NT2/D1 (cell line): ENCODE measurements at regions not wholly inside any gene's neighbourhood (a gene's known extent, or its start where the extent isn't known, plus 50 kb on each side); places are given as distances from the start of the nearest gene placed in this dataset.

Experiments
- SUZ12 ChIP-seq: IDR thresholded peaks from 2 replicates; pipeline ENCODE4 v1.6.1; 2011; ENCODE audit not compliant: insufficient read length, insufficient read depth; ENCODE audit errors: extremely low read depth
- YY1 ChIP-seq: IDR thresholded peaks from 2 replicates; pipeline ENCODE4 v1.6.1; 2011; ENCODE audit not compliant: insufficient read length, insufficient read depth
- ZNF274 ChIP-seq: IDR thresholded peaks from 2 replicates; pipeline ENCODE4 v1.6.1; 2011; ENCODE audit warnings: mild to moderate bottlenecking, low read depth, low read length

GRCh38 chr21:41585199-41585994 is 77.4 kb upstream of the TMPRSS2 start:
- TF ChIP-seq ZNF274 (no peak), YY1 (no peak), SUZ12 (no peak)
